Activated CD4-positive, alpha-beta T cell treated with anti-CD3 and anti-CD28 coated beads for 24 hours (primary cell): ENCODE measurements at regions not wholly inside any gene's neighbourhood (a gene's known extent, or its start where the extent isn't known, plus 50 kb on each side); places are given as distances from the start of the nearest gene placed in this dataset.

ENCODE experiments used
- DNase-seq, 2 donors: peaks; one replicate each; pipeline ENCODE4 v3.0.0-alpha.2; 2020; ENCODE audit warnings: low read depth in 2 of 2

GRCh38 chr14:71466251-71466650 is 466.0 kb upstream of the RGS6 start:
- DNase-seq = no peak

DNA sequence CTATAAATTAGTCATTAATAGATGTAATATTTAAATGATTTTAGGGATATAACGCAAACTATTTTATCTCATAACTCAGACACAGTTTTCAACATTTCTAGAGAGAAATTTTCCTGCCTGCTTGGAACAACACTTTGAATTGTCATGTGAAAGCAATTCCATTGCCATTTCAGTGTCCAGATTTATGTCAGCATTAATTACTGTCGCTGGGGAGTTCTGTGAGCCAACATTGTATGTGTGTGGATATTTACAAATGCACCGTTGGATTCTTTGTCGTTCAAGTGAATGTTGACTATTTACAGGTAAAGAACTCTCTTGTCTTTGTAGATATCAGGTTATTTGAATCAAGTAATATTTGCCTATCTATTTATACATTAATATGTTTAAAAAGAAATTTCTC is 465.3 kb upstream of the RGS6 start:
- DNase-seq = no peak

DNA sequence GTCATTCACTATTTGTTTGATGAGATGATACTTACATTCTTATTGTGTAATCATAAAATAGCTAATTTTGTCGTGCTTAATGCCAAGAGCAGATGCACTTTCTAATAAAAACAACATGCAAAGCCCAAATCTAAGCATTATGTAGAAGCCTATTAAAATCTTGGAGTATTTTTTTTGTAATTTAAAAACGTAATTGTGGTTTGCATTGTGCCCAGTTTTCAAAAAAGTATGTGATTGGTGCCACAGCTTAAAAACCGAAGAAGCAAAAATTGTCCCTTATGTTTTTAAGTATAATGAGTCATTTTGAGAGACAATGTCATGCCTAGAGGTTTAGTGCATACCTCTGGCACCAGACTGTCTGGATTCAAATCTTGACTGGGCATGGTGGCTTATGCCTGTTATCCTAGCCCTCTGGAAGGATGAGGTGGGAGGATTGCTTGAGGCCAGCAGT is 464.8 kb upstream of the RGS6 start:
- no peak for DNase-seq

- DNase-seq = no peak
Measured at GRCh38 chr14:71468701-71469100, 463.5 kb upstream of the RGS6 start.

DNA sequence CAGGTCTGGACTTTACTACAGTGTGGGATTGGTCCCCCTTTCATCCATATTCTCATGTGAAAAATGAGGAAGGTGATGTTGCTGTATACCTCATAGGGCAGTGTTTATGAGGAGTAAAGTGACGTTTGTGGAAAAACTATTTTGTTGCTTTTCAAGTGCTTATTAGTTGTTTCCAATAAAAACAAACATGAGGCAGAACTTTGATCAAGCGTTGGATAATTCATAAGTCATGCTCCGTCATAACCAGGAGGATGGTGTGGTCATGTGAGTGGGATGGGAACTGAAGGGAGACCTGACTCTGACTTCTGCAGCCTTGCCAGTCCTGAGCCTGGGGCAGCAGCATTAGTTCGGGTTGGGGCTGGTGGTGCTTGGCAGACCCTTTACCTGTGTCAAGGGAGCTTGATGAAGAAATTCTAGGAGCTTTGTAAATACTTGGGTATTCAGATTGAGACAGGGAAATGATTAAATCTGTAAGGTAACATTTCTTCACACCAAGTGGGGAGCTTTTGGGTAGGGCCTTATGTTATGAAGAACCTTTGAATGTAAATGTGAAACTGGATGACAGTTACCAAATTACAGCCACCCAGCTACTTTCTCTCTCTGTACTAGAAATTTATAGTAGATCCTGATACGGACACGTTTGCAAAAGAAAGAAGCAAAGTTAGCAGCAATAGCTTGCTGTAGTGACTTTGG is 462.4 kb upstream of the RGS6 start:
- DNase-seq = no peak

- DNase-seq = no peak
Measured at GRCh38 chr14:71471634-71472355, 460.4 kb upstream of the RGS6 start.

DNA sequence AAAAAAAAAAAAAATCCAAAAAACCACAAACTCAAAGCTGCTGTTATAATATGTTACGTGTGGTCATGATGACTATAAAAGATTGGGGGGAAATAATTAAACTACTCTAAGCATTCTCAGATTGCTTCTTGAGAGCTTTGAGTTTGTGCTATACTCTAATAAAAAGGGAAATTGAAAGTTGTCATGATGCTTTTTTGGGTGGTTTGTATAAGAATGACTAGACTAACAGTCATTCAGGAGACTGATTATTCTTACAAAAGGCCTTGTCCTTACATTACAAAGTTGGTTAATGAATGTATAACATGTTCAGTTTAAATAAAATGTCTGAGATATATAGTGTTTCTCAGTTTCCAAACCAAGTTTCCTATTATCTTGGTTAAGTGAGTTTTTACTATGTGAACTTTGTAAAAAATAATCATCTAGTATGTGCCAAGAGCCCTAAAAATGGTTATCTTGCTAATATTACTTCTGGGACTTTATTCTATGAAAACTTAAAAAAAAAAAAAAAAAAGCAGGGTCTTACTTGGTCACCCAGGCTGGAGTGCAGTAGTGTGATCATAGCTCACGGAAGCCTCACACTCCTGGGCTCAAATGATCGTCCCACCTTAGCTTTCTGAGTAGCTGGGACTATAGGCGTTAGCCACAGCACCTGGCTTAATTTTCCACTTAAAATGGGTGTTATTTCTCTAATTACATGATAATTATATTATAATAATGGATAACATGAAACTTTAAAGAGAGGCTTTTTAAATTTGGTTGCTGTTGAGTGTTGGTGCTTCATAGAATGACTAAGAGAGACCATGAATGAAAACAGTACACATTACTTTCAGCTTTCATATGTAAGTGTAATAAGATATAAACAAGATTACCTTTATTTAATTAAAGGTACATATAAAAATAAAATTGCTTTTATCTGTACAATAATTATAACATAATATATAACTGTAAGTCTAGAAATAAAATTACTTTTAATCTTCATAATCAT is 459.6 kb upstream of the RGS6 start:
- no peak for DNase-seq

DNA sequence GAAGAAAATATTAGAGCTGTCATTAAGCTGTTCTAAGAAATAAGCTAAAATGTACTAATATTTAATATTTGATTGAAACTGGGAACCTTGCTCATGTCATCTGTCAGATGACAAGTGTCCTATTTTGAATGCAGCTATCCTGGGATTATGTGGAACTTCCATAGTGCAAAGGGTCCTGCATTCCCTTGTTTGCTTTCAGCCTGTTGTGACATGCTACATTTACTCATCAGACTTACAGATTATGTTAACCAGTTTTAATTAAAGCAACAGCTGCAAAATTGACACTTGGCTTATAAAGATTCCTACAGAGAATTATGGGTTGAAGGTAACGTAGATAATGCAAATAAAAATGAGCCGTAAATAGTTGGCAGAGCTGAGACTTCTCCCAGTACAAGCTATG is 458.4 kb upstream of the RGS6 start:
- DNase-seq = no peak

DNA sequence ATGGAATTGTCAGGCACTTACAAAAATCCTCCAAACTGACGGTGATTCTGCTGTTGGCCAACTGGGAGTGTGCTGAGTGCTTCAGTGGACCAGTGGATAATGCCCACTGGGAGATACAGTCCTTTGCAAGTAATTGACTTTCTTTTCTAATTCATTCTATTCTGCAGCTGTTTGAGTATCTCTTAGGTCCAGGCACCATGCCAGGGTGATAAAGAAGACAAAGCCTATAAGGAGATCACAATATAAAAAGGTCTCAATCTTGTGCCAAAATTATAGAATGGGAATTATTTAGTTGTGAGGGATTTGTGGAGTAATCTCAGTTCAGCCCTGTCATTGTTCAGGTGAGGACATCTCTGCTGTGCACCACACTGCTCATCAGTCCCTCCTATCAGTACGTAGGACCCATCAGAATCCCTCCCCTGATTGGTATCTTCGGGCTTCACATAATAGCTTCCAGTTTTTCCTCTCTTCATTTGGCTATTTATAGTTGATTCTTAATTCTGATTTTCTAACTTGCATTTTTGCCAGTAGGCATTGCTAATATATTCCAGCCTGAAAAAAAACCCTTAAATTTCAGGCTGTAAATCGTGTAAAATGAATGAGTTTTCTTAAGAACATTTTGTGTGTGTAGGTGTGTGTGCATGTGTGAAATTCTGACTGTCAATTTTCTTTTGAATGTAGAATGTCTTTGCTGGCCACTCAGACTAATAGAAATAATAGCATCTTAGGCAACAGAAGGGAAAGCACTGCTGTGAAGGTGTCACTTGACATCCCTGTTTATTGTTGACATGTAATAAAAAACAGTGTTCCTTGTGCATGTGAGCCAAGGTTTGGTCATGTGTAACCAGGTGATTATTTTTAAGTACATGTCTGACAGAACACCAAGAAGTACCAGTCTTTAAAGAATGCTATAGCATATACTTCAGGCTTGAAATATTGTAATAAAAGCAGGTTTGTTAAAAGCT is 457.6 kb upstream of the RGS6 start:
- DNase-seq = no peak

DNA sequence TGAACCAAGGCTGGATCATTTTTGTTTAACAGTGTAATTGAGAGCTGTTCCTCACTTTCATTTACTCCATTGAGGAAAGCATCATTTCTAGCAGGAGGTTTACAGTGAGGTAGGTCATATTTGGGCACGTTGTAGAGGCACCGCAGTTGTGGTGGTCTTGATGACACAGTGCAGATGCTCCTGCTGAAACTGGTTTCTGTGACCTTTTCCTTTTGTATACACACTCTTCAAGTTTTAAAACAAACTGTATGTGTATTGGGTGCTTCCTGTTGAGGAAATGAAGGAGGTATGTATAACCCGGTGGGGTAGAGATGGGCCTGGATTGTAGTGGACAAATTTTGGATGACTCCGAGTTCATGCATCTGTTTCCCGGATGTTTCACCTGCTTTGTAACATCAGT is 456.3 kb upstream of the RGS6 start:
- DNase-seq = no peak

DNA sequence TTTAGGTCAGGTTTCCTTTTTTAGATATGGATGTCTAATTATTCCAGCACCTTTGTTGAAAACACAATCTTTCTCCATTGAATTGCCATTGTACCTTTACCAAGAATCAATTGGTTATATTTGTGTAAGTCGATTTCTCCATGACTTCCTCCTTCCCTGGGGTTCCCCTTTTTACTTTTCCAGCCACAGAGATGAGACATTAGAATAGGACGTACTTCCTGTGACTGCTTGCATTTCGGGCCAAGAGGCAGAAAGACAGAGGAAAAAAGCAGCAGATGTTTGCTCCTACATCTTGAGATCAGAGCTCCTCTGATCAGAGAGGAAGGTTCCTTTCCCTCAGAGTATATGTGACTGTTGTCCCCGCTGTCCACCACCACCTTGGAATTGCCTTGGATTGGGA is 453.7 kb upstream of the RGS6 start:
- DNase-seq = no peak

DNA sequence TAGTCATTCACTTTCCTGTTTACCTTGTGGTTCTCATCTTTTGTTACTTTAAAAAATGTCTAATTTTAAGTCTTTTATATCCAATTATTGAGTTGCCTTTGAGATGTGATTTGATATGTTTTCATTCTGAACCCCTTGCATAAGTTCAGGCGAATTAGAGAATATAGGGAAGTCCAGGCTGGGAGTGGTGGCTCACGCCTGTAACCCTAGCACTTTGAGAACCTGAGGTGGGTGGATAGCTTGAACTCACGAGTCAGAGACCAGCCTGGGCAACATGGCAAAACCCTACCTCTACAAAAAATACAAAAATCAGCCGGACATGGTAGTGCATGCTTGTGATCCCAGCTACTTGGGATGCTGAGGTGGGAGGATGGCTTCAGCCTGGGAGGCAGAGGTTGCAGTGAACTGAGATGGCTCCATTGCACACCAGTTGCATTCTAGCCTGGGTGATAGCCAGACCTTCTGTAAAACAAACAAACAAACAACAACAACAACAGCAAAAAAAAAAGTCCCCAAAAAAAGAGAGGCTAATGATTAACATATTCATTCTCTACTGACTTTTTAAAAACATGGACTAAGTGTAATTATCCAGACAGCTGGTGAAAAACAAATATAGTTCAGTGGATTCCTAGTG is 451.1 kb upstream of the RGS6 start:
- DNase-seq = no peak

- no peak for DNase-seq
Measured at GRCh38 chr14:71482671-71483070, 449.6 kb upstream of the RGS6 start.

GRCh38 chr14:71483154-71483553 is 449.1 kb upstream of the RGS6 start:
- DNase-seq = no peak

- DNase-seq = no peak
Measured at GRCh38 chr14:71485833-71486232, 446.4 kb upstream of the RGS6 start.

- no peak for DNase-seq
Measured at GRCh38 chr14:71486279-71486678, 445.9 kb upstream of the RGS6 start.

DNA sequence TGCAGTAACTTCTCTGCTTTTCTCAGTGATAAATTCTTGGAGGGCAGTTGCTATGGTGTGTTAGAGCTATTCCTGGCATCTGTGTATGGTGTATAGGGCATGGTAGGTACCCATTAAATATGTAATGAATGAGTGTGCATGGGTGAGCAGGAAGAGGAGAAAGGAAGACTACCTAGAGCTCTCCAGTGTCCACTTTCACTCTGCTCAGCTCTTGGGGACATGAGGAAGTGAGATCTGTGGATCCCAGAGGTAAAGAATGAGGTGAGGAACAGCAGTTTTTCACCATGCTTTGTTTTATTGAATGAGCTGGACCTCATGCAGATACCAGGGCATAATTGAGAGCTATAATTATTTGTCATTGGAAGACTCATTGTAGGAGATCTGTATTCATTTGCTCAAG is 444.8 kb upstream of the RGS6 start:
- DNase-seq = no peak

DNA sequence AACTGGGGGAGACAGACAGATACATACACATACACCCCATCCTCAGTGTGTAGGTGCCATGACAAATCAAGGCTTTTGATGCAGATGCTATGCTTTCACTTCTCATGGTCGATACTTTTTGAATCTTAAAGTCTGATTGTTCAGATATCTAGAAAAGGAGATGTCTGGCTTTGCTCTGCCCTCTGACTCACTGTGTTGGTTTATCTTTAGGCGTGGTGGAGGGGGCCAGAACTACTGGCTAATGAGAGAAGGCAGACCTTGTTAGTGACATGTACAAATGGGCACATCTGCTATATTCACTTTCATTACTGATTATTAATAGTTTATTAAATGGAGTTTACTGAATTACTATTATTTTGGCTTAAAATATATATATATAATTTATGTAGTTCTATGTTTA is 444.3 kb upstream of the RGS6 start:
- no peak for DNase-seq

GRCh38 chr14:71488703-71489191 is 443.5 kb upstream of the RGS6 start:
- no peak for DNase-seq

DNA sequence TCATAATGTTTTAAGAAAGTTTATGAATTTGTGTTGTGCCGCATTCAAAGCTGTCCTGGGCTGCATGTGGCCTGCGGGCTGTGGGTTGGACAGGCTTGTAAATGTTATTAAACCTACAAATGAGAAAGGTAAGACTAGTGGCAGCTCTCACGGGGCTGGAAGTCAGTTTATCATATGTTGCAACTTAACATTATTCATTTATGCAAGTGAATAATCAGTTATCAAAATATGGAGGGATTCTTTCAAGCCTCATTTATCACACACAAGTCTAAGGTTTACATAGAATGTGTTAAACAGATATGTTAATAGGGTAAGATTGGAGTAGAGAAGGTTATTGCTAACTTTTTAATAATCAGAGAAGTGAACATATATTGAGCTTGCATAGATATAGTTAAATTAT is 442.5 kb upstream of the RGS6 start:
- DNase-seq = no peak

DNA sequence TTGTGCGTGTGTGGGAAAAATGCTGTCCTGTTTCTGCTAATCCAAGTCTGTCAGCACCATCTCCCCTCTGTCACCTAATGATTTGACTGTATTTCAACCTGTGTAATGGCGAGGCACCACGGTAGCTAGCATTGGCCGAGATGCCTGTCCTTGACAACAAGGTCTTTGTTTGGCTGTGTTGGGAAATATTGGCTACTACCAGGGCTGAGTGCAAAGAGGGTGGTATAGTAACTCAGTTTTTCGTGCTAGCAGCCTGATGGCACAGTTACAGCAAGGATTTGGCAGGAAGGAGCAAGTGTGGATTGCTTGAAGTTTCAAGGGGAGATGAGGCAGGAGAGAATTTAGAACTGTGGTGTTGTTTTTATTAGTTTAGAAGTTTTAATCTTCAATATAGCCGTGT is 440.3 kb upstream of the RGS6 start:
- no peak for DNase-seq
